HCT116 (cell line): ENCODE measurements at regions not wholly inside any gene's neighbourhood (a gene's known extent, or its start where the extent isn't known, plus 50 kb on each side); places are given as distances from the start of the nearest gene placed in this dataset.

Experiments used
- ATAC-seq: fragments of 200-7000 bp; cut with Tn5 transposase; 2 replicates; pipeline ENCODE4 v1.9.1; 2020; ENCODE audit warnings: mild to moderate bottlenecking, moderate library complexity
- BruUV-seq: library from RNA; stranded (reverse); fragments of 400-500 nt; replicated peaks from 2 replicates; lab custom pipeline; 2021; lab: Mats Ljungman, UMichigan
- CTCF ChIA-PET: fragments of 300-600 bp; sonication (Branson Sonifier 250); formaldehyde crosslinking; loops from one replicate; lab custom pipeline; 2021; ENCODE audit warnings: antibody characterized with exemption; lab: Charles Lee
- POLR2A ChIA-PET: fragments of 300-600, 350-600 bp; sonication (Branson Sonifier 250); formaldehyde crosslinking; loops from one replicate; lab custom pipeline; 2021; ENCODE audit warnings: antibody characterized with exemption; lab: Charles Lee
- RAD21 ChIA-PET, 2 experiments: fragments of 300-600 bp; sonication (Branson Sonifier 250); formaldehyde crosslinking; loops; one replicate each; lab custom pipeline; 2023; ENCODE audit warnings: low total read pairs in 2 of 2; ENCODE audit not compliant: uncharacterized antibody in 2 of 2, unreplicated experiment in 2 of 2, low non-redundant PET in 1 of 2; lab: Charles Lee
- DNase-seq: peaks from one replicate; pipeline ENCODE4 v3.0.0-alpha.2; 2010; ENCODE audit warnings: low read depth, low spot score
- H2AFZ ChIP-seq: fragments of 200-600 bp; shearing (Covaris generic), sonication (generic); 2 replicates; pipeline ENCODE4 v1.6.1; 2017; ENCODE audit warnings: low read depth, mixed run types, mixed read lengths, antibody characterized with exemption, low read length; ENCODE audit not compliant: poor library complexity, severe bottlenecking
- H3K27ac ChIP-seq: 2 replicates; pipeline ENCODE4 v1.5.1; 2012; ENCODE audit warnings: low read depth, low read length
- H3K27me3 ChIP-seq: fragments of 200-600 bp; sonication (generic); 2 replicates; pipeline ENCODE4 v1.6.1; 2016; ENCODE audit warnings: mixed run types, low read length, mixed read lengths; ENCODE audit not compliant: insufficient read depth
- H3K36me3 ChIP-seq, 2 experiments: fragments of 200-500 bp in 1 of 2; fragments of 200-600 bp in 1 of 2; sonication (Bioruptor generic) in 1 of 2; sonication (generic) in 1 of 2; 2 replicates each; pipeline versions ENCODE4 v1.5.1 to v1.6.1; 2014 to 2016; ENCODE audit warnings: low read length in 2 of 2, inconsistent platforms in 1 of 2, mixed read lengths in 1 of 2, mixed run types in 1 of 2; ENCODE audit not compliant: insufficient read depth in 2 of 2, control insufficient read depth in 1 of 2
- H3K4me1 ChIP-seq, 2 experiments: fragments of 200-600 bp in 1 of 2; sonication (generic) in 1 of 2; 2 replicates each; pipeline versions ENCODE4 v1.5.1 to v1.6.1; 2012 to 2017; ENCODE audit warnings: low read length in 2 of 2, inconsistent platforms in 1 of 2, mild to moderate bottlenecking in 1 of 2, mixed read lengths in 1 of 2, mixed run types in 1 of 2, moderate library complexity in 1 of 2; ENCODE audit not compliant: insufficient read depth in 2 of 2, control insufficient read depth in 1 of 2
- H3K4me2 ChIP-seq: fragments of 200-600 bp; sonication (generic); 2 replicates; pipeline ENCODE4 v1.6.1; 2017; ENCODE audit warnings: mixed run types, low read length, mixed read lengths
- H3K4me3 ChIP-seq, 2 experiments: fragments of 200-600 bp in 1 of 2; sonication (generic) in 1 of 2; replicated peaks in 1 of 2; 2 replicates each; pipeline ENCODE4 v1.5.1; 2011 to 2016; ENCODE audit warnings: low read length in 2 of 2, control low read depth in 1 of 2, low read depth in 1 of 2, mild to moderate bottlenecking in 1 of 2, mixed read lengths in 1 of 2, mixed run types in 1 of 2
- H3K79me2 ChIP-seq: fragments of 200-600 bp; sonication (generic); 2 replicates; pipeline ENCODE4 v1.6.1; 2017; ENCODE audit warnings: mild to moderate bottlenecking, mixed run types, low read length, moderate library complexity, mixed read lengths; ENCODE audit not compliant: insufficient read depth
- H3K9ac ChIP-seq: fragments of 200-600 bp; sonication (generic); 2 replicates; pipeline ENCODE4 v1.6.1; 2016; ENCODE audit warnings: low read length, mixed read lengths
- H3K9me2 ChIP-seq: fragments of 200-600 bp; sonication (generic), shearing (Covaris generic); 2 replicates; pipeline ENCODE4 v1.6.1; 2017; ENCODE audit warnings: mixed run types, mild to moderate bottlenecking, moderate library complexity; ENCODE audit not compliant: insufficient read depth
- H3K9me3 ChIP-seq, 2 experiments: fragments of 200-500 bp in 1 of 2; fragments of 200-600 bp in 1 of 2; sonication (Bioruptor generic) in 1 of 2; sonication (generic) in 1 of 2; 2 replicates each; pipeline ENCODE4 v1.6.1; 2014 to 2017; ENCODE audit warnings: low read length in 2 of 2, mixed read lengths in 2 of 2, inconsistent platforms in 1 of 2, low read depth in 1 of 2, mild to moderate bottlenecking in 1 of 2, mixed run types in 1 of 2, moderate library complexity in 1 of 2; ENCODE audit not compliant: control insufficient read depth in 1 of 2, insufficient read depth in 1 of 2
- H4K20me1 ChIP-seq: fragments of 200-600 bp; sonication (generic), shearing (Covaris generic); 2 replicates; pipeline ENCODE4 v1.6.1; 2017; ENCODE audit warnings: mixed run types, mild to moderate bottlenecking, moderate library complexity; ENCODE audit not compliant: insufficient read depth
- CBX3 ChIP-seq: IDR thresholded peaks from 2 replicates; pipeline ENCODE4 v1.6.1; 2012; ENCODE audit warnings: low read depth
- EGR1 ChIP-seq: IDR thresholded peaks from 2 replicates; pipeline ENCODE4 v1.6.1; 2012; ENCODE audit warnings: low read depth
- ELF1 ChIP-seq: IDR thresholded peaks from 2 replicates; pipeline ENCODE4 v1.6.1; 2012; ENCODE audit warnings: low read depth, borderline replicate concordance
- EZH2 ChIP-seq: fragments of 200-600 bp; sonication (generic); IDR thresholded peaks from 2 replicates; pipeline ENCODE4 v1.6.1; 2017; ENCODE audit warnings: antibody characterized with exemption, mixed run types
- EZH2phosphoT487 ChIP-seq: fragments of 200-600 bp; IDR thresholded peaks from 2 replicates; pipeline ENCODE4 v1.6.1; 2018; ENCODE audit warnings: antibody characterized with exemption, borderline replicate concordance
- FOSL1 ChIP-seq: IDR thresholded peaks from 2 replicates; pipeline ENCODE4 v1.6.1; 2012; ENCODE audit warnings: low read depth
- JUND ChIP-seq: IDR thresholded peaks from 2 replicates; pipeline ENCODE4 v1.6.1; 2012
- POLR2AphosphoS5 ChIP-seq: IDR thresholded peaks from 2 replicates; pipeline ENCODE4 v1.6.1; 2011; ENCODE audit warnings: mild to moderate bottlenecking, low read depth, low read length, moderate library complexity
- SIN3A ChIP-seq: IDR thresholded peaks from 2 replicates; pipeline ENCODE4 v1.6.1; 2012; ENCODE audit warnings: low read depth
- SP1 ChIP-seq: IDR thresholded peaks from 2 replicates; pipeline ENCODE4 v1.6.1; 2012; ENCODE audit warnings: low read depth
- SRF ChIP-seq: IDR thresholded peaks from 2 replicates; pipeline ENCODE4 v1.6.1; 2012; ENCODE audit warnings: low read depth
- ZFX ChIP-seq: fragments of 450-650 bp; IDR thresholded peaks from 2 replicates; pipeline ENCODE4 v1.6.1; 2017
- ZNF274 ChIP-seq: fragments of 200-500 bp; sonication (Bioruptor generic); IDR thresholded peaks from 2 replicates; pipeline ENCODE4 v1.6.1; 2014; ENCODE audit warnings: mild to moderate bottlenecking, low read depth, low read length, inconsistent platforms
- intact Hi-C: fragments of 100-400 bp; cut with micrococcal nuclease; formaldehyde crosslinking; loops from 2 replicates; pipeline ENCODE4 v1.10.0; 2022
- TF ChIP-seq, protein P1 (sequence below), 3 experiments: fragments of 200-600 bp in 1 of 3; sonication (generic) in 1 of 3; IDR thresholded peaks in 2 of 3; conservative IDR thresholded peaks in 1 of 3; 2 replicates each; pipeline ENCODE4 v1.5.1; 2012 to 2017; ENCODE audit warnings: low read depth in 2 of 3, low read length in 2 of 3, antibody characterized with exemption in 1 of 3, borderline replicate concordance in 1 of 3, control low read depth in 1 of 3, mild to moderate bottlenecking in 1 of 3, mixed read lengths in 1 of 3, mixed run types in 1 of 3, moderate library complexity in 1 of 3; ENCODE audit not compliant: insufficient read depth in 1 of 3
- TF ChIP-seq, protein P2 (sequence below): IDR thresholded peaks from 2 replicates; pipeline ENCODE4 v1.6.1; 2012
- TF ChIP-seq, protein P3 (sequence below): IDR thresholded peaks from 2 replicates; pipeline ENCODE4 v1.6.1; 2012; ENCODE audit warnings: low read depth

DNA sequence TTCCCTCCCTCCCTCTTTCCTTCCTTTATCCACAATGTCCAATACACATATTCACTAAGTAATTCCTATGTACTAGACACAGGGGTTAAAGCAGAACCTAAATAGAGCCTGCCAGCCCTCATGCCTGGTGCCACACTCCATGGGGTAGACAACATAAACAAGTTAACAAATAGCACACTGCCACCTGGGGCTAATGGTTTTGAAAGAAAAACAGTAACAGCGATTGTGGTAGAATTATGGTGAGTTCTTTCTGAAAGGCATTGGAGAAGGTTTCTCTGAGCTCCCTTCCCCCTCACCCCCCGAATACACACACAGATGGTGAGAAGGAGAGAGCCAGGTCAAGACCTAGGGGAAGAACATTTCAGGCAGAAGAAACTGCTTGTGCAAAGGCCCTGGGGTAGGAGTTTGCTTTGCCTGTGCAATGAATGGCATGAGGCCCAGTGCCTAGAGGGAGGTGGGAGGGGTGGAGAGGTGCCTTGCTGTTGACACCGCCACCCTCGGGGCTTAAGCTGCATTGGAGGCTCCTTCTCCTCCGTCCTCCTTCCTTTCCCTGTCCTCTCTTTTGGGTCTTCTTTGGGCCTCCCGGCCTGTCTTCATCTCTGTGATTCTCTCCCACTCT lies 502.4 kb upstream of the SULF2 start (continued):
- TF ChIP-seq SRF (no peak), EZH2phosphoT487 (no peak), EGR1 (no peak), ELF1 (no peak), POLR2AphosphoS5 (no peak), JUND (no peak), EZH2 (no peak), SIN3A (no peak), ZFX (no peak), CBX3 (no peak)
- TF ChIP-seq, protein P1, sequence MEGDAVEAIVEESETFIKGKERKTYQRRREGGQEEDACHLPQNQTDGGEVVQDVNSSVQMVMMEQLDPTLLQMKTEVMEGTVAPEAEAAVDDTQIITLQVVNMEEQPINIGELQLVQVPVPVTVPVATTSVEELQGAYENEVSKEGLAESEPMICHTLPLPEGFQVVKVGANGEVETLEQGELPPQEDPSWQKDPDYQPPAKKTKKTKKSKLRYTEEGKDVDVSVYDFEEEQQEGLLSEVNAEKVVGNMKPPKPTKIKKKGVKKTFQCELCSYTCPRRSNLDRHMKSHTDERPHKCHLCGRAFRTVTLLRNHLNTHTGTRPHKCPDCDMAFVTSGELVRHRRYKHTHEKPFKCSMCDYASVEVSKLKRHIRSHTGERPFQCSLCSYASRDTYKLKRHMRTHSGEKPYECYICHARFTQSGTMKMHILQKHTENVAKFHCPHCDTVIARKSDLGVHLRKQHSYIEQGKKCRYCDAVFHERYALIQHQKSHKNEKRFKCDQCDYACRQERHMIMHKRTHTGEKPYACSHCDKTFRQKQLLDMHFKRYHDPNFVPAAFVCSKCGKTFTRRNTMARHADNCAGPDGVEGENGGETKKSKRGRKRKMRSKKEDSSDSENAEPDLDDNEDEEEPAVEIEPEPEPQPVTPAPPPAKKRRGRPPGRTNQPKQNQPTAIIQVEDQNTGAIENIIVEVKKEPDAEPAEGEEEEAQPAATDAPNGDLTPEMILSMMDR (IDR thresholded peaks at IDR 0.05 in 2 of 3, conservative IDR thresholded peaks at IDR 0.05 in 1 of 3; ENCODE audit: borderline replicate concordance in 1 of 3, insufficient read depth in 1 of 3, low read depth in 2 of 3, low read length in 2 of 3): no peak
- TF ChIP-seq, protein P2, sequence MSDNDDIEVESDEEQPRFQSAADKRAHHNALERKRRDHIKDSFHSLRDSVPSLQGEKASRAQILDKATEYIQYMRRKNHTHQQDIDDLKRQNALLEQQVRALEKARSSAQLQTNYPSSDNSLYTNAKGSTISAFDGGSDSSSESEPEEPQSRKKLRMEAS: no peak

DNA sequence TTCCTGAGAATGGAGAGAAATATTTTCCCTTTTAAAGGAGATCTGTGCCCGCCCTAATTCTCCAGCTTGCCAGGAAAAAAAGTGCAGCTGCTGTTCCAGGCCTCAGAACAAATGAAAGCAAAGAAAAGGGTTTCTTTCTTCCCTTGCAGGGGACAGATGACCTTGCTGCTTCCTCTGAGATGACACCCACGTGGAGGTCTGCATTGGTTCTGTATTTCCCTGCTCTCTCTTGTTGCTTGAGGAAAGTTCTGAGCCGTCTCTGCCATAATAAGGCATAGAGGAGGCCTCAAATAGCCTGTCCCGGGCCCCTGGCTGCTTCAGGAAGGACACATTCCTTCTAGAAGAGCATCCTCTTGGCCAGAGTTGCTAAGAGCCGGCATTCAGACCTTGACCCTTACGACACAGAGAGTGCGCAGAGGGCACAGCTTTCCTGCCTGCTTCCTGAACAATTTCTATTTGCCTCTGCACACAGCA lies 501.8 kb upstream of the SULF2 start:
- TF ChIP-seq, protein P1 (IDR thresholded peaks at IDR 0.05 in 2 of 3, conservative IDR thresholded peaks at IDR 0.05 in 1 of 3; ENCODE audit: borderline replicate concordance in 1 of 3, insufficient read depth in 1 of 3, low read depth in 2 of 3, low read length in 2 of 3): no peak
- TF ChIP-seq ZNF274 (no peak), SIN3A (no peak), SRF (no peak), ZFX (no peak), SP1 (no peak), FOSL1 (no peak)
- TF ChIP-seq, protein P3, sequence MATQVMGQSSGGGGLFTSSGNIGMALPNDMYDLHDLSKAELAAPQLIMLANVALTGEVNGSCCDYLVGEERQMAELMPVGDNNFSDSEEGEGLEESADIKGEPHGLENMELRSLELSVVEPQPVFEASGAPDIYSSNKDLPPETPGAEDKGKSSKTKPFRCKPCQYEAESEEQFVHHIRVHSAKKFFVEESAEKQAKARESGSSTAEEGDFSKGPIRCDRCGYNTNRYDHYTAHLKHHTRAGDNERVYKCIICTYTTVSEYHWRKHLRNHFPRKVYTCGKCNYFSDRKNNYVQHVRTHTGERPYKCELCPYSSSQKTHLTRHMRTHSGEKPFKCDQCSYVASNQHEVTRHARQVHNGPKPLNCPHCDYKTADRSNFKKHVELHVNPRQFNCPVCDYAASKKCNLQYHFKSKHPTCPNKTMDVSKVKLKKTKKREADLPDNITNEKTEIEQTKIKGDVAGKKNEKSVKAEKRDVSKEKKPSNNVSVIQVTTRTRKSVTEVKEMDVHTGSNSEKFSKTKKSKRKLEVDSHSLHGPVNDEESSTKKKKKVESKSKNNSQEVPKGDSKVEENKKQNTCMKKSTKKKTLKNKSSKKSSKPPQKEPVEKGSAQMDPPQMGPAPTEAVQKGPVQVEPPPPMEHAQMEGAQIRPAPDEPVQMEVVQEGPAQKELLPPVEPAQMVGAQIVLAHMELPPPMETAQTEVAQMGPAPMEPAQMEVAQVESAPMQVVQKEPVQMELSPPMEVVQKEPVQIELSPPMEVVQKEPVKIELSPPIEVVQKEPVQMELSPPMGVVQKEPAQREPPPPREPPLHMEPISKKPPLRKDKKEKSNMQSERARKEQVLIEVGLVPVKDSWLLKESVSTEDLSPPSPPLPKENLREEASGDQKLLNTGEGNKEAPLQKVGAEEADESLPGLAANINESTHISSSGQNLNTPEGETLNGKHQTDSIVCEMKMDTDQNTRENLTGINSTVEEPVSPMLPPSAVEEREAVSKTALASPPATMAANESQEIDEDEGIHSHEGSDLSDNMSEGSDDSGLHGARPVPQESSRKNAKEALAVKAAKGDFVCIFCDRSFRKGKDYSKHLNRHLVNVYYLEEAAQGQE: no peak
- no TSS peak for BruUV-seq
- ChIA-PET CTCF (no interaction called here), POLR2A (no interaction called here), RAD21 (no interaction called here)
- H2AFZ ChIP-seq: no peak overlapping the region
- peaks cover 4 to 5% of the 10 kb centered on the region in 2 experiments; a peak in 2 of 4 replicates for H3K4me1 ChIP-seq
- ATAC-seq (no peak), DNase-seq (no peak)
- 0 out of 2 replicates have a peak, but pooled peaks cover 3% of the 10 kb centered on the region for H3K27me3 ChIP-seq
- no peak overlapping the region for H3K4me3 ChIP-seq
- H3K27ac ChIP-seq: no peak overlapping the region
- H3K36me3 ChIP-seq: no peaks in the 10 kb centered on the region
- intact Hi-C loops: no loop called here
- no peaks in the 10 kb centered on the region for H4K20me1 ChIP-seq
- H3K9me3 ChIP-seq: no peaks in the 10 kb centered on the region
- no peaks in the 10 kb centered on the region for H3K9me2 ChIP-seq
- H3K79me2 ChIP-seq: no peaks in the 10 kb centered on the region
- no peak overlapping the region for H3K4me2 ChIP-seq
- H3K9ac ChIP-seq: no peak overlapping the region
